WTC11 (cell line): ENCODE measurements at regions not wholly inside any gene's neighbourhood (a gene's known extent, or its start where the extent isn't known, plus 50 kb on each side); places are given as distances from the start of the nearest gene placed in this dataset.

Source experiments
- ATF1 ChIP-seq: sonication (generic); formaldehyde crosslinking; IDR thresholded peaks from 2 replicates; pipeline ENCODE4 v1.8.1; 2023; ENCODE audit warnings: mild to moderate bottlenecking, moderate library complexity, missing genetic modification reagents
- ZBTB21 ChIP-seq: sonication (generic); formaldehyde crosslinking; IDR thresholded peaks from 2 replicates; pipeline ENCODE4 v1.8.1; 2023; ENCODE audit warnings: mild to moderate bottlenecking, missing genetic modification reagents, borderline replicate concordance

GRCh38 chr11:21909145-21909544 lies 283.7 kb upstream of the ANO5 start:
- TF ChIP-seq ZBTB21 (CRISPR knock-in tag) (no peak), ATF1 (CRISPR knock-in tag) (no peak)
